HFFc6 (cell line): ENCODE measurements at regions not wholly inside any gene's neighbourhood (a gene's known extent, or its start where the extent isn't known, plus 50 kb on each side); places are given as distances from the start of the nearest gene placed in this dataset.

Experiments
- DNase-seq: peaks from one replicate; pipeline ENCODE4 v3.0.0-alpha.2; 2018
- H3K27ac Mint-ChIP-seq: 2 replicates; pipeline ENCODE4 v1.8.0; 2020; ENCODE audit warnings: mild to moderate bottlenecking, mixed read lengths
- H3K27me3 Mint-ChIP-seq: 2 replicates; pipeline ENCODE4 v1.8.0; 2021; ENCODE audit warnings: mild to moderate bottlenecking, moderate library complexity, mixed read lengths; ENCODE audit not compliant: insufficient read depth
- H3K36me3 Mint-ChIP-seq: 2 replicates; pipeline ENCODE4 v1.8.0; 2021; ENCODE audit warnings: low read depth, mixed read lengths
- H3K4me1 Mint-ChIP-seq: 2 replicates; pipeline ENCODE4 v1.8.0; 2020; ENCODE audit warnings: low read depth, mixed read lengths
- H3K4me3 Mint-ChIP-seq: 2 replicates; pipeline ENCODE4 v1.8.0; 2020; ENCODE audit warnings: mild to moderate bottlenecking, moderate library complexity, mixed read lengths
- H3K9me3 Mint-ChIP-seq: 2 replicates; pipeline ENCODE4 v1.8.0; 2020; ENCODE audit warnings: mild to moderate bottlenecking, mixed read lengths
- TF ChIP-seq, protein P1 (sequence below): fragments of 200-600 bp; sonication (generic); IDR thresholded peaks from 2 replicates; pipeline ENCODE4 v1.5.0; 2021; ENCODE audit warnings: antibody characterized with exemption, mild to moderate bottlenecking

DNA sequence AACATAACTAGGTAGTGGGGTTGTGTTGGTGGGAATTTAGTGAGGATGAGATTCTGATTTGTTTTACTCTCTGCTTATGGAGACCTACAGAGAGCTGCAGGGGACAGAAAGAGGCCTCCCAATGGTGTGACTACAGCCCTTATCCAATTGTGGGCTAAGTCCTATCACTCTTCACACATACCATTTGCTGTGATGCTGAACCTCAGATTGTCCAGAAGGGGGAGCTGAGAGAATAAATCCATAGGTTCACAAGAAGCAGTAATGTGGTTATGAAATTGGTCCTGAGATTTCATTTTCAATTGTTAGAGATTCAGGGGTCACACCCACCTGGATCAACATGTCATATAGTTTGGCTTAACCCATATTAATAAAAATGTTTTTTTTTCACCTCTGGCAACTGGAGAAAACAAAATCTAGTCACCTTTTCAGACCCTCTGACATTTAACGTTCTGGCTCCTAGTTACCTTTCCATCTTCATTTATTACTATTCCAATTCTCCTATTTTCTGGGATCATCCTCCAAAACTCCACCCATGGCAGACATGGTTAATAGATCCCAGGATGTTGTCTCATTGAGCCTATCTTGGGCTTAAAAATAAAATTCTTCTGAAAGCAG is 53.3 kb upstream of the PTPN5 start:
- Mint-ChIP-seq H3K4me3 (no peak overlapping the region), H3K4me1 (no peaks in the 10 kb centered on the region), H3K9me3 (peaks cover 8% of the 10 kb centered on the region), H3K36me3 (no peaks in the 10 kb centered on the region), H3K27me3 (no peaks in the 10 kb centered on the region; the same call in 1 of the 2 replicates), H3K27ac (no peak overlapping the region)
- DNase-seq = peak; percentile 47
- TF ChIP-seq, protein P1, sequence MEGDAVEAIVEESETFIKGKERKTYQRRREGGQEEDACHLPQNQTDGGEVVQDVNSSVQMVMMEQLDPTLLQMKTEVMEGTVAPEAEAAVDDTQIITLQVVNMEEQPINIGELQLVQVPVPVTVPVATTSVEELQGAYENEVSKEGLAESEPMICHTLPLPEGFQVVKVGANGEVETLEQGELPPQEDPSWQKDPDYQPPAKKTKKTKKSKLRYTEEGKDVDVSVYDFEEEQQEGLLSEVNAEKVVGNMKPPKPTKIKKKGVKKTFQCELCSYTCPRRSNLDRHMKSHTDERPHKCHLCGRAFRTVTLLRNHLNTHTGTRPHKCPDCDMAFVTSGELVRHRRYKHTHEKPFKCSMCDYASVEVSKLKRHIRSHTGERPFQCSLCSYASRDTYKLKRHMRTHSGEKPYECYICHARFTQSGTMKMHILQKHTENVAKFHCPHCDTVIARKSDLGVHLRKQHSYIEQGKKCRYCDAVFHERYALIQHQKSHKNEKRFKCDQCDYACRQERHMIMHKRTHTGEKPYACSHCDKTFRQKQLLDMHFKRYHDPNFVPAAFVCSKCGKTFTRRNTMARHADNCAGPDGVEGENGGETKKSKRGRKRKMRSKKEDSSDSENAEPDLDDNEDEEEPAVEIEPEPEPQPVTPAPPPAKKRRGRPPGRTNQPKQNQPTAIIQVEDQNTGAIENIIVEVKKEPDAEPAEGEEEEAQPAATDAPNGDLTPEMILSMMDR = peak; percentile 80
